ENCODE measurements at regions not wholly inside any gene's neighbourhood (a gene's known extent, or its start where the extent isn't known, plus 50 kb on each side); places are given as distances from the start of the nearest gene placed in this dataset.

DNA sequence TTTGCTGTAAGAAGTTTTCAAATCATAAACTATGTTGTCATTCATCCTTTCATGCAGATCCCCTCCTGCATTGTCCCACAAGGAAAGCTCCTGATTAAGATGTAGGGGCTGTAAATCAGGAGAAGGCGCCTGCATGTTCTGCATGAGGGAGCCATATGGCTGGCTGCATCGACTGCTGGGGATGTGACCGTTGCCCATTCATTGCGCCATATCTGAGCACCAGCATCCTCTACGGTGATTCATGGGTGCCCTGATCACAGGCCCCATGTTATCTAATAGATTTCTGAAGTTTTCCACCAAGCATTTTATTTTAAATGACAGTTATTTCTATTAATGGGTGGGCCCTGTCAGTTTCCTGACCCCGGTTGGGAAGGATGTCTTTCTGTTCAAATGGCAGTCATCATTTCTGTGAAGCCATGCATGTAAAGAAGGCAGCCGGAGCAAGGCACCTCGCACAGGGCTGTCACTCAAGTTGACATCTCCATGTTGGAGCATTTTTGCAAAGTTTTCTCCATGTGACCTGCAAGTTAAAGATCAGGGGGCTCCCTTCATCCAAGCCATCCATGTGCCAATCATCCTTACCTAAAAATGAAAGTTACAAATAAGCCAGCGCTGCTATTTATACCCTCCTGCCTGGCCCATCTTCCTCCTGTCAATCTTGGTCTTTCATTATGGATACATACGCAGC lies 128.8 kb downstream of the TEX36 start:
- no peak for TF ChIP-seq PAX5 (IDR thresholded peaks at IDR 0.05; ENCODE audit: borderline replicate concordance, low read depth, low read length)
- no peak for TF ChIP-seq MXI1 (IDR thresholded peaks at IDR 0.05; ENCODE audit: low read depth, low read length)
- TF ChIP-seq, protein P1, sequence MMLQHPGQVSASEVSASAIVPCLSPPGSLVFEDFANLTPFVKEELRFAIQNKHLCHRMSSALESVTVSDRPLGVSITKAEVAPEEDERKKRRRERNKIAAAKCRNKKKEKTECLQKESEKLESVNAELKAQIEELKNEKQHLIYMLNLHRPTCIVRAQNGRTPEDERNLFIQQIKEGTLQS (IDR thresholded peaks at IDR 0.05; ENCODE audit: borderline replicate concordance, extremely low read depth, low read depth, low read length) = no peak
- TF ChIP-seq BMI1 (IDR thresholded peaks at IDR 0.05; ENCODE audit: borderline replicate concordance) = no peak
